NCI-H1417 treated with DMSO at 0.1 percent for 48 hours (cell line): ENCODE measurements at regions not wholly inside any gene's neighbourhood (a gene's known extent, or its start where the extent isn't known, plus 50 kb on each side); places are given as distances from the start of the nearest gene placed in this dataset.
"Not testable (repeated sequence)": the region's sequence is repeated elsewhere in the genome, so short reads cannot be mapped to it uniquely, and the experiment has no call there.

Experiments used
- DNase-seq: peaks from one replicate; lab custom pipeline; 2025; lab: John Stamatoyannopoulos, UW

GRCh38 chr20:33908336-33908735 lies 85.4 kb upstream of the RALY start:
- no peak for DNase-seq

DNA sequence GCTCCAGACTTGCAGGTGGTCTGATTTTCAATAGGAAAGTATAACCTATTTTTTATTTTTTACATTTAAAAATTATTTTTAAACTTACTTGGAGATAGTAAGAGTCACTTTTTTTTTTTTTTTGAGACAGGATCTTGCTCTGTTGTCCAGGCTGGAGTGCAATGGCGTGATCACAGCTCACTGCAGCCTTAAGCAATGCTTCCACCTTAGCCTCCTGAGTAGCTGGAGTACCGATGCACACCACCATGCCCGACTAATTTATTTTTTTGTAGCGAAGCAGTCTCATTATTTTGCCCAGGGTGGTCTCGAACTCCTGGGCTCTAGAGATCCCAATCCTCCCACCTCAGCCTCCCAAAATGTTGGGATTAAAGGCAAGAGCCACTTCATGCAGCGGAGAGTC lies 84.8 kb upstream of the RALY start:
- no peak for DNase-seq

GRCh38 chr20:33909331-33909921 lies 84.3 kb upstream of the RALY start:
- no peak for DNase-seq

DNA sequence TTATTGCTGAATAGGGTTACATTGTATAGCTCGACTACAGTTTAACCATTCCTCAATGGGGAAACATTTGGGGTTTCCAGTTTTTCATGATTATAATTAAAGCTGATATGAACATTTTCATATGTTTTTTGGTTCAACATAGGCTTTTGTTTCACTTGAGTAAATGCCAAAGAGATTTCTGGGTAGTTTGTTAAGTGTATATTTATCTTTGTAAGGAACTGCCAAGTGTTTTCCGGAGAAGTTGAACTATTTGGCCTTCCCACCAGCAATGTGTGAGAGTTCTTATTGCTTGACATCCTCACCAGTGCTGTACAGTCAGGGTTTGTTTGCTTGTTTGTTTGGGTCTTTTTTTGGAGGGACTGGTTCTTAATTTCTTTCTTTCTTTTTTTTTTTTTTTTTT lies 83.7 kb upstream of the RALY start:
- DNase-seq: no peak

- no peak for DNase-seq
Measured at GRCh38 chr20:33910529-33911327, 83.0 kb upstream of the RALY start.

- peak; percentile 21 for DNase-seq
Measured at GRCh38 chr20:33914919-33915318, 78.8 kb upstream of the RALY start.

DNA sequence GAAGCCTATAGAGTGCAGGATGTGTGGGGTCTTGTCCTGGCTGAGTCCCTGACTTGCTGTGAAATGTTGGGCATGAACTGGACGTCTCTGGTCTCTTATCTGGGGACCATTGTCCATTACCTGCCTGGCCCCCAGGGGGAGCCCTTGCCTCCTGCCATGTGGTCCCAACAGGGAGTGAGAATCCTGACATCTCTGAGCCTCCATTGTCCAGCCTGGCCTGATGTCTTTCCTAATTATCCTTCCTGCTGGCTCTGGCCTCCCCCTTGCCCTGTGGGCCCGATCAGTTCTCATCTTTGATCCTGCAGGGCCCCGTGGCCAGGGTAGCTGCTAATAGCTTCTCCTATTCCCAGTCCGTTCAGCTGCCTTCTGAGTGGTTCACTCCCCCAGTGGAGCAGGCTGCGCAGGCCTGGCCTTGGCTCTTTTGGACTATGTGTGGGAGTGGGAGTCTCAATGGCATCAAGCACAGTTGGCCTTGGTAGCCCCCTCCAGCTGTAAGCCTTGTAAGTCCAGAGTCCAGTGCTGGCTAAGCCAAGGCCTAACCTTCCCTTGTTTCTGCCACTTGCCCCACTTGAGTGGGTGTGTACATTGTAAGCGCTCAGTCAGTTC lies 77.9 kb upstream of the RALY start:
- DNase-seq: no peak

DNA sequence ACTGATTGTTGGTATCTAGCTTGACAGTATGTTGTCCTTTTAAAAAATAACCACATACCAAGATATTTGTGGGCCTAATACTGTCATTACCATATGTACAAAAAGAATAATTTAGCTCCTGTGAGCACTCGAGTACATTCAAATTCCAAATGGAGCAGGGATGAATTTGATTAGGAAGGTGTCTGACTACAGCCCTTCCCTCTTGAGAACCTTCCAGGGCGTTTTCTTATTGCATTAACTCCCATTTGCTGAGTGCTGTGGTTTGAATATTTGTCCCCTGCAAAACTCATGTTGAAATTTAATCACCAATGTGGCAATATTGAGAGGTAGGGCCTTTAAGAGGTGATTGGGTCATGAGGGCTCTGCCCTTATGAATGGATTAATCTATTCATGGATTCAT lies 76.9 kb upstream of the RALY start:
- DNase-seq: no peak

DNA sequence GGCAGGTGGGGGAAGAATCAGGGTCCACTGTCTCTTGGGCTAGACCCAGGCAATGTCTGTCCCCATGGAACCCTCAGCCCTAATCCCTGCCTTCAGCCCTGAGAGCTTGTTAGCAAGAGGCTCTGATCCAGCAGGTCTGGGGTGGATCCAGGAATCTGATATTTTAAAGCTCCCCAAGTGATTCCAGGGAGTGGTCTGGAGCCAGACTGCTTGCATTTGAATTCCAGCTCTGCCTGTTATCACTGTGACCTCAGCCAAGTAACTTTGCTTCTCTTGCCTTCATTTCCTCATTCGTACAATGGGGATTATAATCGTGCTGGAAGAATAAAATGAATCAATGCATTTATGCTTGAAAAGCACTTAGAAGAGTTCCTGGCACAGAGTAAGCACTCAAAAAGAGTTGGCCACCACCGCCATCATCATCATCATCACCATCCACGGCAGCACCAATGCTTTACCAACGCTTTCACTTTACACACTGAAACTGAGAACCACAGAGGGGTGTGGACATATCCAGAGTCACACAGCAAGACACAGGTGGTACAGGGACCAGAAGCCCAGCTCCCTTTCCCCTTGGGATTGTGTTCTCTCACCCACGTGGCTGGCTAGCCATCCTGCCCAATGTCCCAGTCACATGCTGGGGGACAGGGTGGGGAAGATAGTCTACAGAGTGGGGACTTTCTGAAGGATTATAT lies 75.7 kb upstream of the RALY start:
- no peak for DNase-seq

GRCh38 chr20:33918662-33919061 lies 75.0 kb upstream of the RALY start:
- DNase-seq: no peak

GRCh38 chr20:33919653-33920052 lies 74.1 kb upstream of the RALY start:
- no peak for DNase-seq

DNA sequence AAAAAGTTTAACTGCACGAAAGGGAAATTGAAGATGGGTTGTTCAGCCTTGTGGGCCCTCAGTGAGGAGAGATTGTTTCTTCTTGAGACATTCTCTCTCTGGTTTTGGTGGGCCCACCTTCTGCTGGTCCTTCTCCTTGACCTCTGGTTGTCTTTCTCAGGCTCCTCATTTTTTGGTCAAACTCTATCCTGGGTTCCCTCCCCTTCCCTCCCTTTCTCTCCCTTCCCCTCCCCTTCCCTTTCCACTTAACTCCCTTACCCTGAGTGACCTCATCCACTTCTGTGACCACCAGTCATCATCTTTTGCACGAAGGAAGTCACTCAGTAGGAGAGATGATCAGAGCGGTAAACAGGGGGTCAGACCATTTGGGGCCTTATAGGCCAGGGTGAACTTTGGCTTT lies 71.5 kb upstream of the RALY start:
- no peak for DNase-seq

- DNase-seq: no peak
Measured at GRCh38 chr20:33923740-33924139, 70.0 kb upstream of the RALY start.

- DNase-seq: no peak
Measured at GRCh38 chr20:33925867-33926266, 67.8 kb upstream of the RALY start.

DNA sequence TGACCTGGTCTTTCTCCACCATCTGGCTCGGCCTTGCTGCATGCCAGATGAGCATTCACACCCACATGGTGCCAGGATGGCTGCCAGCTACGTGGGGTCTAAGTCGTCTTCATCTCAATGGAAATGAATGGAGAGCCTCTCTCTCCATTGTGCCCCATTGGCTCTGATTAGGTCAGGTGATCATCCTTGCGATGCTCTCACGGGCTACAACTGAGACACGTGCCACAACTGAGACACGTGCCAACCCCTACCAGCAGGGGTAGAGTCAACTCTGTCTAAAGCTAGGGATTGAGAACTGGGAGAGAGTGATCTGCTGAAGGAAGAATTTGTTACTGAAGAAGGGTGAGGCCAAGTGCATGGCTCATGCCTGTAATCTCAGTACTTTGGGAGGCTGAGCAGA lies 67.3 kb upstream of the RALY start:
- DNase-seq: no peak

DNA sequence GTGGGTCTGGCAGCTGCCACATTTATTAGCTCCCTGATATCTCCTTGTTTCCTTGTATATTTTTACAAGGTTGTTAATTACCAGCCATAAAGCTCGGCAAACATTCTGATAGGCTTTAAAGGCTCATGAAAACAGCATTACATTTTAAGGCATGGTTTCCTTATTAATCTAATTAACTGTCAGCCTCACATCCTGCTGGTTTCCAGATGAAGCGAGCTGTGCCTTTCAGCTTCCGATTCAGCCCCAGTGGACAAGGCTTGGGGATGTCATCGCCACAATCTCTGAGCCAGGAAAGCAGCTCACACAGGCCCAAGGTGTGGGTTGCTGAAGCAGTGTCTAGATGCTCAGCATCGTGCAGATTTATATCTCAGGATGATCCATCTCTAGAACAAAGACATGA lies 66.0 kb upstream of the RALY start:
- no peak for DNase-seq

DNA sequence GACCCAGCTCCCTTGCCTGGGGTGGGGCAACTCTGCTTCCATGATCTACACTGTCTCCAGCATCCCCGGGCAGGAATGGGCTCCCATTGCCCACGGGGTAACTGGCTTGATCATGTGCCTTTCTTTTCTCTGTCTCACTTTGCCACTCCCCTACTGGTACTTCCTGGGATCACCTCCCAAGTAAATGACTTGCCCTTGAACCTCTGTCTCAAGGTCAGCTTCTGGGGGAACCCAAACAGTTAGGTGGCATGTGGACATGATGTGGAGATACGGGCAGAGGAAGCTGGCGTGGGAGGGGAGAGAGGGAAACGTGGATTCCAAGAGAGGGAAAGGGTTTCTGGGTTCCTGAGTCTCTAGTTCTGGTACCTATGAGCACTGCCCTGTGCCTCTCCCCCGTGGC lies 63.8 kb upstream of the RALY start:
- DNase-seq: no peak

- DNase-seq: no peak
Measured at GRCh38 chr20:33933469-33933909, 60.2 kb upstream of the RALY start.

DNA sequence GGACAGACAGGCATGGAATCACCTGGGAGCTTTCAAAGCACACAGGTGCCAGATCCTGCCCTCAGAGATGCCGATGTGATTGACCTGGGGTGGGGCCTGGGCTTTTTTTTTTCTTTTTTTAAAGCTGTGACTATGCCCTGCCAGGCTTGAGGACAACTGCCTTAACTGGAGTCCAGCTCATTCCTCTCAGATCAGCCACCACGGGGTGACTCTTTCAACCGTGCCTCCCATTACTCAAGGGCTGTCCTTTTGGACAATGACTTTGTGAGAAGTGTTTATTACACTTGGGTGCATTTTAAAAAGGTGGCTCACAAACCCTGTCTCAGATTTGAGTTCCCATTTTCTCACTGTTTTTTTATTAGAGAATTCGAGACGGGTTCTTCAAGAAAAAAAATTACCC lies 57.1 kb upstream of the RALY start:
- DNase-seq: no peak

DNA sequence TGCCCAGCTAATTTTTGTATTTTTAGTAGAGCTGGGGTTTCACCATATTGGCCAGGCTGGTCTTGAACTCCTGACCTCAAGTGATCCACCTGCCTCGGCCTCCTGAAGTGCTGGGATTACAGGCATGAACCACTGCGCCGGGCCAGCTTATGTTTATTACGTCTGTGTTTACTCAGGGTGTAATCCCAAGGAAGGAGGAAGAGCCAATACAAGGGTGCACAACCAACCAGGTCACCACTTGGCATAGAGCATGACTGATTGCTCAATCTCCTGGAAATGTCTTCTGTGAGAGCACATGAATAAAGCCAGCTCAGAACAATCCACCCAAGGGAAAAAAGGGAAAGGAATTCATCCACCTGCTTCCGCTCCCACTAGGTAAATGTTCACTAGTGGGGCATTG lies 54.7 kb upstream of the RALY start:
- not testable (repeated sequence) for DNase-seq

DNA sequence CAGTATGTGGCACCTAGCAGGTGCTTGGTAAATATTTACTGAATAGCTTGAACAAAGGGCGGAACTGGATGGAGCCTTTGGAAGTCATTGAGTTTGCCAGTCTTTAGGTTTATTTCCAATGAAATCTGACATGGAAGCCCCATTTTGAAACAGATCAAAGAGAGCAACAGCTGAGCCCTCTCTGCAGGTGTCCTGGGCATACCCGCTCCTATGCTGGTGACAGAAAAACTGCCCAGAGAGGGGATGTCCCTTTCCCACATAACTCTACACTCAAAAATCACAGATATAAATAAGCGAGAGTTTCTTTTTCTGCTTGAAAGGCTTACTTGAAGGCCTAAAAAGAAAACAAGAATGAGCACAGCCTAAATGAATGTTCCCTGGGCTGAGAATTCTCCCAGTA lies 53.0 kb upstream of the RALY start:
- DNase-seq: peak; percentile 23
